ENCODE measurements at regions not wholly inside any gene's neighbourhood (a gene's known extent, or its start where the extent isn't known, plus 50 kb on each side); places are given as distances from the start of the nearest gene placed in this dataset.

DNA sequence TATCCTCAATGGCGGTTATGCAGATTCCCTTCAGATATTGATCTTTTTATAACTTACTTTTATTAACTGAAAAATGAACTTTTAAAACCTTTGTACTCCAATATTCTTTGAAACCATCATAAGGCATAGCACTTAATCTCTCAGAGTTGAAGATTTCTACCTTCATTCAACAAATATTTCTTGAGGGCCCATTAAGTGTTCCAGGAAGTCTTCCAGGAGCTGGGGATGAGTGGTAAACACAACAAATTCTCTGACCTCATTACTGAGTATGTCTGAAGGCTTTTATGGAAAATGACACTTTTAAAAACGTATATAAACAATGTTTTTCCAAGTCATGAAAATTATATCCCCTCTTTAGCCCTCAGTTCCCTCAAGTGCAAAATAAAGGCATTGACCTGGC lies 575.3 kb upstream of the IL12A start:
- TF ChIP-seq, protein P1, sequence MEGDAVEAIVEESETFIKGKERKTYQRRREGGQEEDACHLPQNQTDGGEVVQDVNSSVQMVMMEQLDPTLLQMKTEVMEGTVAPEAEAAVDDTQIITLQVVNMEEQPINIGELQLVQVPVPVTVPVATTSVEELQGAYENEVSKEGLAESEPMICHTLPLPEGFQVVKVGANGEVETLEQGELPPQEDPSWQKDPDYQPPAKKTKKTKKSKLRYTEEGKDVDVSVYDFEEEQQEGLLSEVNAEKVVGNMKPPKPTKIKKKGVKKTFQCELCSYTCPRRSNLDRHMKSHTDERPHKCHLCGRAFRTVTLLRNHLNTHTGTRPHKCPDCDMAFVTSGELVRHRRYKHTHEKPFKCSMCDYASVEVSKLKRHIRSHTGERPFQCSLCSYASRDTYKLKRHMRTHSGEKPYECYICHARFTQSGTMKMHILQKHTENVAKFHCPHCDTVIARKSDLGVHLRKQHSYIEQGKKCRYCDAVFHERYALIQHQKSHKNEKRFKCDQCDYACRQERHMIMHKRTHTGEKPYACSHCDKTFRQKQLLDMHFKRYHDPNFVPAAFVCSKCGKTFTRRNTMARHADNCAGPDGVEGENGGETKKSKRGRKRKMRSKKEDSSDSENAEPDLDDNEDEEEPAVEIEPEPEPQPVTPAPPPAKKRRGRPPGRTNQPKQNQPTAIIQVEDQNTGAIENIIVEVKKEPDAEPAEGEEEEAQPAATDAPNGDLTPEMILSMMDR (IDR thresholded peaks at IDR 0.05; ENCODE audit: poor library complexity): no peak
- no peak for TF ChIP-seq EZH2 (IDR thresholded peaks at IDR 0.05; ENCODE audit: borderline replicate concordance)

Data from hepatocyte (in vitro differentiated cells).